ENCODE measurements at regions not wholly inside any gene's neighbourhood (a gene's known extent, or its start where the extent isn't known, plus 50 kb on each side); places are given as distances from the start of the nearest gene placed in this dataset.
"Not testable (repeated sequence)": the region's sequence is repeated elsewhere in the genome, so short reads cannot be mapped to it uniquely, and the experiment has no call there.

DNA sequence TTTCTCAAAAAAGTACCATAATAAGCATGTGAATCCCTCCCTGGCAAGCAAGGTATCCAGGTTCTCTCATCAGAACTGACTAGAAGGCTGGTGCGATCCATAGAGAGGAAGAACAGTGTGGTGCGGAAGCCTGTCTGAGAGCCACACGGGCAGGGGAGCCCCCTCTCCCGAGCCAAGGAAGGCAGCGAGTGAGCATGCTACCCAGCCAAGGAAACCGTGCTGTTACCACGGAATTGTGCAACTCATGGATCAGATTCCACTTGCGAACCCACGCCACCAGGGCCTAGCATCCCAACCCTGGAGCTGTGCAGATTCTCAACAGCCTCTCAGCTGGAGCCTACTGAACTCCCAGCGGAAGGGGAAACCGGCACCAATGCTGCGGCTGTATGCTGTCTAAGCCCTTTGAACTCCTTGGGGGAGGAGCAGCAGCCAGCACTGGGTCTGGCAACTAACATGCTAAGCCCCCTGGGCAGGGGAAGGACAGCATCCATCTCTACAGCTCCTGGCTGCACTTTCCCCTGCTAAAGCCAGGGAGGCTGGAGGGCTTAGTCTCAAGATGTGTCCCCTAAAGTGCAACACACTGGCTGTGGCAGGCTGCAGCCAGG is 823.1 kb downstream of the EPHA4 start:
- DNase-seq: no peak

GRCh38 chr2:220753486-220753885 is 818.6 kb downstream of the EPHA4 start:
- DNase-seq: no peak

DNA sequence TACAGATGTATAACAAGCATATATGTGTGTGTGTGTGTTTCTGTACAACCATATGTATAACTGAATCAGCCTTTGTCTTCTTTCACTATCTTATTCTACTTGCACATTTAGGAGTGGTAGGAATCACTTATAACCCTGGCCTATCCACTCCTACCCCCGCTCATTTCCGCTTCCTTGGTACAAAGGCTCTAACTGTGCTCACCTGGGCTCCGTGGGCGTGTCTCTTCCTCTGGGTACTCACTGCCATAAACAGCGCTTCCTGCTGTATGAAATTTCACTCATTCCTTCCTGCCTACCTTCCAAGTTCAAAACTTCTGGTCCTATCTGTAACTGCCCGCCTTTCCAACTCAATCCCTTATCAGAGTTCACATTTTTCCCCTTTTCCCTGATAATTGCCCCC is 815.5 kb downstream of the EPHA4 start:
- DNase-seq: no peak

DNA sequence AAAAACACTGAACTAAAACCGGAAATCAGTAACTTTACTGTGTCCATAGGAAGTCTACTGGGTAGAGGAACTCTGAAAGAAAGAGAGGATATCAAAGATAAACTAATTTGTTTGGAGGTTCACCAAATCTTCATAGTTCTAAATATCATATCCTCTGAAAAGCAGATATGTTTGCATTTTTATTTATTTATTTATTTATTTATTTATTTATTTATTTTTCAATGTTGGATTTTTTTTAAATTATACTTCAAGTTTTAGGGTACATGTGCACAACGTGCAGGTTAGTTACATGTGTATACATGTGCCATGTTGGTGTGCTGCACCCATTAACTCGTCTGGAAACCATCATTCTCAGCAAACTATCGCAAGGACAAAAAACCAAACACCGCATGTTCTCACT is 813.7 kb downstream of the EPHA4 start:
- DNase-seq: not testable (repeated sequence)

- no peak for DNase-seq
Observed at GRCh38 chr2:220764171-220764570, 807.9 kb downstream of the EPHA4 start.

GRCh38 chr2:220767591-220768255 is 804.4 kb downstream of the EPHA4 start:
- DNase-seq: no peak

DNA sequence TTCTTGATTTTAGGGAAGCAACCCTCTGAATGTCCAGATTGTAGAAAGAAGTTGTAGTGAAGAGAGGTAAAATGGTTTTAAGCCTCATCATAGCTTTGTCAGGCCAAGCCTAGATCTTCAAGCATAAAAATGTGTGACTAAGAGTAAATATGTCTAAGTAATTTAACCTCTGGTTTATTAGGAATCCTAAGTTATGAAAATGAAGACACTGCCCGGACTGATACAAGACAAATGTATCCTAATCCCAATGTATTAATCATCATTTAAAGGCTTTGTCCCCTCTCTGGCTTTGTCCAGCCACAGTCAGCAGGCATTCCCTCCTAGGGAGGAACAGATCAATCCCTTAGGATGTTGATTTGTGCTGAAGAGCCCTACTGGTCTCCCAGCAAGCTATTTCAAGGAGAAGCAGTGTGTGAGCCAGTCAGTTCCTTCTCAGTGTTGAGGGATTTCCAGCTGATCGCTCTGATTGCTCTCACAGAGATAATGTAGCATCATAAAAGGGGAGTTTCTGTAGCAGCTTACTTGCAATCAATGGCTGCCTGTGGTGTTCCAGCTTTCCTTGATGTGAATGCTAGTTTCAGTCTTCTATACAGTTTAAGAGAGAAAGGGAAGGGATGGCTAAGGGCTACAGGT is 796.1 kb downstream of the EPHA4 start:
- DNase-seq: no peak

DNA sequence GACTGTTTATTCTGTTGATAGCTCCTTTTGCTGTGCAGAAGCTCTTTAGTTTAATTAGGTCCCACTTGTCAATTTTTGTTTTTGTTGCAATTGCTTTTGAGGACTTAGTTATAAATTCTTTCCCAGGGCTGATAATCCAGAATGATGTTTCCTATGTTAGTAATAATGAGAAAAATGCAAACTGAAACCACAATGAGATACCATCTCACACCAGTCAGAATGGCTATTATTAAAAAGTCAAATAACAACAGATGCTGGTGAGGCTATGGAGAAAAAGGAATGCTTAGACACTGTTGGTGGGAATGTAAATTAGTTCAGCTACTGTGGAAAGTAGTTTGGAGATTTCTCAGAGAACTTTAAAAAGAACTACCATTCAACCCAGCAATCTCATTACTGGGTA is 793.0 kb downstream of the EPHA4 start:
- not testable (repeated sequence) for DNase-seq

- no peak for DNase-seq
Observed at GRCh38 chr2:220779511-220779910, 792.6 kb downstream of the EPHA4 start.

DNA sequence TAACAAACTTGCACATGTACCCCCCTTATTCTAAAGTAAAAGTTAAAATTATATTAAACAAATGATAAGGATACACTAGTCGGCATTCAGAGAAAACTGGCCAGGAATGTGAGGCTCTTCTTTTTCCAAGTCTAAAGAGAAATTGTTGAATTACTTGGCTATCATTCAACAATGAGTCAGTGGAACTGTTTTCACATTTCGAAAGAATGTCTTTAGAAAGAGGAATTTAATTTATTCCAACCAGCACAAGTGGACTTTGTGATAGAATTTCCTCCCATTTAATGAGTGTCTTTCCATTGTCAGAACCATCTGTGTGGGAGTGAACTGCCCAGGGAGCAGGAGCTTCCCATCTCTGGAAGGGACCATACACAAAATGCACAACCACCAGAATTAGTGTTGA is 792.2 kb downstream of the EPHA4 start:
- no peak for DNase-seq

DNA sequence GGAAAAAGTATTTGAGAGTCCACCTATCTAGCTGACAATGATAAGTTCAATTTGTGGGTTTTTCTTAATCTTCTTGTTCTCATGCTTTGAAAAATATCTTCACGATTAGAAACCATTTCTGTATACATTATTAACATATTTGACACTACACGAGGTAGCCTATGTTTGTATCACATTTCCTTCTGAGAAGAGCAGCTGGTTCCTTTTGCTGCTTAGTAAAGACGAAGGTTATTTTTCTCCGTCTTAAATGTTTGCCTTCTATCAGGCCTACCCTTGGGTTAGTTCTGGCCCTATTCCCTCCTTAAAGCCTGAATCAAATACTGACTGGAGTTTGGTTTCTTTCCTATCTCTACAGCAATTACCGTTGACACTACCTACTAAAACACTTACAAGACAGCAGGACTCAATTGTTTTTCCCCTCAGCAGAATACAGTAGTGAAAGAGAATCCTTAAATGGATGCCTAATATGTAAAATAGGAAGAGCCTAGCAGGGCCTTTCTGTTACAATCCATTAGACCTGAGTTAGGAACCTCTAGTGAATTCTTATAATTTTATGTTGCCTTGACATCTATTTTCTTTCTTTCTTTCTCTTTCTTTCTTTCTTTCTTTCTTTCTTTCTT is 790.4 kb downstream of the EPHA4 start:
- DNase-seq: no peak

DNA sequence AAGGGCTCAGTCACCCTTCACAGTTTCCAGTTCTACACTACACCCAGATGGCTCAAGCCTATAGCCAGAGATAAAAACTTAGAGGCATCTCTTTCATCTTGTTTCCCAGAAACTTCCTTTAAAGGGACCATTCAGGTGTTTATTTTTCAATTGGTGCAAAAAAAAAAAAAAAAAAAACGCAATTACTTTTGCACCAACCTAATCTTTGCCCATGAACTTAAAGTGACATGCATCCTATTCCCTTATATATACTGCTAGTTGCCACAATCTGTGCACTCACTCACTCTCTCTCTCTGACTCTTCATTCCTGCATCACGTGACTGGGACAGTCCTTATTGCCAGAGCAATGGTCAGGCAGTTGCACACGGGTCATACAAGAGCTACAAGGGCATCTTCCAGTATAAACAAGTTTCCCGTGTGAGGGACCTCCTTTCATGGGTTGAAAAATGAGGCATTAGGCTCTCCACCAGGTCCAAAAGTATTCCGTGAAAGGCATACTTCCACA is 789.4 kb downstream of the EPHA4 start:
- no peak for DNase-seq

- DNase-seq: no peak
Observed at GRCh38 chr2:220783671-220784070, 788.4 kb downstream of the EPHA4 start.

DNA sequence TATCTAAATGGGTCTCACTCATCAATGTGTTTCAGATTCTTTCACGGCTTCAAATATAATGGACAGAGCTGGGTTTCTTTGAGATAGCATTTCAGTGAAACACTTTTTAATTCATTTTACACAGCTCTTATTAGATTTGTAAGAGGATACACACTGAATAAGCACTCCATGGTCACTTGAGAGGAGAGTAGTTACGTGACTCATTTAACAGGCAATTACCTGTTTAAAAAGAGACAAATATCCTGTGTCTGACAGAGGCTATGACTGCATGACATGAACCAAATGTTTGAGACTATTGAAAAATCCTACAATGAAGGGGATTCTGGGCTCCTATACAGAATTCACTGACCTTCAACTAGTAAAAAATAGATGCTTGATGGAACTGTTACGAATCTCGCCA is 786.9 kb downstream of the EPHA4 start:
- DNase-seq: no peak

DNA sequence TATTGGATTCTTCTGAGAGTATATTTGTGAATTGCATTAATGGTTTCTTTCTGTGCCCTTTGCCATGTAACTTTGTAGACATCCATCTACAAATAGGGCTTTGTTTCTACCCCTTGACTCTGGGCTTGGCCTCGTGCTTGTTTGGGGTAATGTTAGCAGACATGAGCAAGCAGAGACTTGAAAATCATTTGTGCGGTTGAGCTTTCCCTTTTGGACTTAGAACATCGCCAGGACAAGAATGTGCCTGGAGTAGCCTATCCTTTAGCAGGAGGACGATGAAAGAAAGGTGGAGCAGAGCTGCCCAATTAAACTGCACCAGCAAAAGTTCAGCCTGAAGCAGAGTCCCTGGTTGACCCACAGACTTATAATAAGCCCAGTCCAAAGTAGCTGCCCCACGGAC is 785.9 kb downstream of the EPHA4 start:
- no peak for DNase-seq

DNA sequence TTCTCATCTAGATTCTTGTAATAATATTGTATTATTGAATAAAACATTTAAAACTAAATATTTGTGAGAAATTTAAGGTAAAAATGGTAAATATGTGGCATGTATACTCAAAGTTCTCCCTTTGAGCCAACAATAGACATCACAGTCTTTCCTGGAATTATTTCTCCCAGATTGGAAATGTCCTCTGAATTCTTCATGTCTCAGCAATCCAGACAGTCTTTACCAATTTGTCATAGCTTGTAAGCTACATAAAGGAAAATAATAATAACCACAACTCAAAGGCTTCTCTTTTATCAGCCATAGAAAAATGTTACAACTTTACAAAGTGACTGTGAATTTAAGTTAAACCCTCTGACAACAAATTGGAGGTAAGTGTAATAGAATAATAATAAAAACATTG is 784.9 kb downstream of the EPHA4 start:
- DNase-seq: no peak

GRCh38 chr2:220789961-220790360 is 782.1 kb downstream of the EPHA4 start:
- DNase-seq: no peak

DNA sequence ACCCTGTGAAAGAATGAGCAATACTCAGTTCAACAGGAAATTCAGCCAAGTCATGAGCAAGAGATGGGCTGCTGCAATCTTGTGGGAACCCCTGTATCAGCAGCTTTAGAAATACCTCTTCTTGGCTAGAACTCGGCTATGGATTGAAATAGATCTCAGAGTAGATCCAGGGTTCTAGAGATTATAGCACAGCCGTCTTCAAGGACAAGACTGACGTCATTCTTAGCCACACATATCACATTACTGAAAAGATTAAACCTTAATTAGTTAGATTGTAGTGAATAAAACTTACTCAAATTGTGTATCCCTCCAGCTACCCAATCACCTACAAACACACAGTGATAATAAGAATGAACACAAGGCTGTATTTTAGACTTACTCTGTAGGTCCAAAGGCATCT is 776.4 kb downstream of the EPHA4 start:
- DNase-seq: no peak

- DNase-seq: no peak
Observed at GRCh38 chr2:220811115-220811514, 761.0 kb downstream of the EPHA4 start.

DNA sequence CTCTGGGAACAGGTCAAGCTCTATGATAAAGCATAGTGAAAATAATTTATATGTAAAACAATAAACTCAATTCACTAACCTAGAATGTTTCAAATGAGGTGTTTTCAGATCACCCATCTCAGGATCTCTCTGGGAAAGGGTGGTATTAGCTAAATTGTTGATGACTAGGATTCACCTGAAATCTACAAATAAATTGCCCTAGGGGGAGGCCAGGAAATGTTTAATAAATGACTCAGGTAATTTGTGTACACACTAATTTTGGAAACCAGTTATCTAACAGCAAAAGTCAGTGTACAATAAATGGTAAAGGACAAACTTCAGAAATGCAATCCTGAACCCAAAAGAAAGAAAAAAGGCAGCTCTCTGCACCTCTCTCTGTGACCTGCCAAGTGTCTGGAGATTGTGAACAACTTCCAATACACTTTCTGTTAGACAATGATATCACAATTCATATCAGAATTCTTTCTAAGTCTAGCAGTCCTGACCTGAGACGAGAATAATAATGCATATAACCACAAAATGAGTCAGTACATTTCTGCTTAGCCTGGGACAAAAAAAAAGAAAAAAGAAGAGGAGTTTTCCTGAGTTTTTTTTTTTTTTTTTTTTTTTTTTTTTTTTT is 760.0 kb downstream of the EPHA4 start:
- DNase-seq: no peak

GRCh38 chr2:220814441-220814840 is 757.7 kb downstream of the EPHA4 start:
- DNase-seq: no peak

- DNase-seq: no peak
Observed at GRCh38 chr2:220815698-220816097, 756.4 kb downstream of the EPHA4 start.

- no peak for DNase-seq
Observed at GRCh38 chr2:220821683-220822082, 750.4 kb downstream of the EPHA4 start.
